ENCODE measurements at regions not wholly inside any gene's neighbourhood (a gene's known extent, or its start where the extent isn't known, plus 50 kb on each side); places are given as distances from the start of the nearest gene placed in this dataset.
"Not testable (repeated sequence)": the region's sequence is repeated elsewhere in the genome, so short reads cannot be mapped to it uniquely, and the experiment has no call there.

GRCh38 chr6:139990026-139990686, 615.7 kb upstream of the CITED2 start:
- DNase-seq, result no peak

- DNase-seq, result no peak
These were observed 614.2 kb upstream of the CITED2 start for GRCh38 chr6:139988685-139989084.

- no peak for DNase-seq
These were observed 612.6 kb upstream of the CITED2 start for GRCh38 chr6:139987091-139987490.

- DNase-seq, result no peak
These were observed 610.9 kb upstream of the CITED2 start for GRCh38 chr6:139985236-139985815.

- DNase-seq, result no peak
These were observed 609.9 kb upstream of the CITED2 start for GRCh38 chr6:139984317-139984716.

GRCh38 chr6:139983555-139984276, 609.3 kb upstream of the CITED2 start:
- DNase-seq, result no peak

GRCh38 chr6:139982652-139983295, 608.3 kb upstream of the CITED2 start:
- no peak for DNase-seq

- DNase-seq, result no peak
These were observed 607.7 kb upstream of the CITED2 start for GRCh38 chr6:139982195-139982594.

GRCh38 chr6:139981768-139982181, 607.3 kb upstream of the CITED2 start:
- no peak for DNase-seq

GRCh38 chr6:139981066-139981624, 606.7 kb upstream of the CITED2 start:
- no peak for DNase-seq

- not testable (repeated sequence) for DNase-seq
These were observed 606.2 kb upstream of the CITED2 start for GRCh38 chr6:139980631-139981030.

- no peak for DNase-seq
These were observed 604.7 kb upstream of the CITED2 start for GRCh38 chr6:139979021-139979725.

GRCh38 chr6:139977887-139978332, 603.5 kb upstream of the CITED2 start:
- DNase-seq, result no peak

GRCh38 chr6:139973669-139974344, 599.4 kb upstream of the CITED2 start:
- no peak for DNase-seq

- no peak for DNase-seq
These were observed 597.7 kb upstream of the CITED2 start for GRCh38 chr6:139972116-139972515.

GRCh38 chr6:139970591-139970991, 596.1 kb upstream of the CITED2 start:
- DNase-seq, result no peak

GRCh38 chr6:139967497-139967896, 593.0 kb upstream of the CITED2 start:
- no peak for DNase-seq

- DNase-seq, result no peak
These were observed 590.9 kb upstream of the CITED2 start for GRCh38 chr6:139965393-139965792.

GRCh38 chr6:139964737-139965136, 590.3 kb upstream of the CITED2 start:
- DNase-seq, result no peak

- no peak for DNase-seq
These were observed 588.4 kb upstream of the CITED2 start for GRCh38 chr6:139962654-139963347.

- no peak for DNase-seq
These were observed 586.7 kb upstream of the CITED2 start for GRCh38 chr6:139961190-139961589.

All from activated T-cell treated with anti-CD3 and anti-CD28 coated beads, Interleukin-2, amount 50 U/mL, for 48 hours (primary cell).